C4-2B (cell line): ENCODE measurements at regions not wholly inside any gene's neighbourhood (a gene's known extent, or its start where the extent isn't known, plus 50 kb on each side); places are given as distances from the start of the nearest gene placed in this dataset.

ENCODE experiments used
- CTCF ChIP-seq: fragments of 450-650 bp; conservative IDR thresholded peaks from 2 replicates; pipeline ENCODE4 v1.5.1; 2017; ENCODE audit warnings: mild to moderate bottlenecking
- ZFX ChIP-seq: fragments of 450-650 bp; IDR thresholded peaks from 2 replicates; pipeline ENCODE4 v1.6.1; 2017

DNA sequence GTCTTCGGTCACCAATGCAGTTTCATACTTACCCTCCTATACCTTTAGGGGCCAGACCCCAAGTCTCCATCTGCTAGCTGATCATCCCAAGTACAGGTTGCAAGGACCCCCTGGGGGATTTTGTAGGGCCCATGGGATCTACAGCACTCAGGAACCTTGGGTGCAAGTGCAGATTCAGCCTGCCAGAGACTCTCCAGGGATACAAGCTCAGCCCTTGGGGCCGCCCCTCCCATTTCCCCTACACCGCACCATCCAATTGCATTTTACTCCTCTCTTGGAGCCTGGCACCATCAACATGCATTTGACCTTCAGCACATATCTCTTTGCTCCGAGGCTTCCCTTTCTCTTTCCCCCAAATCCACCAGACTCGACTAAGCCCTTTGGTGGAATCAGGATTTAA, 154.7 kb upstream of the ZNF536 start:
- TF ChIP-seq CTCF (no peak), ZFX (no peak)
